HepG2 (cell line): ENCODE measurements at regions not wholly inside any gene's neighbourhood (a gene's known extent, or its start where the extent isn't known, plus 50 kb on each side); places are given as distances from the start of the nearest gene placed in this dataset.
A peak's percentile ranks its signal among the peaks of the same experiment; 100 is the strongest.

Source experiments
- AGO1 ChIP-seq: fragments of 200-400 bp; formaldehyde crosslinking; IDR thresholded peaks from 2 replicates; pipeline ENCODE4 v1.6.1; 2017; ENCODE audit warnings: mild to moderate bottlenecking, low read depth, low read length, moderate library complexity; ENCODE audit not compliant: poor library complexity, severe bottlenecking
- ATF1 ChIP-seq: IDR thresholded peaks from 2 replicates; pipeline ENCODE4 v1.6.1; 2016; ENCODE audit warnings: mild to moderate bottlenecking, control low read depth
- ATRX ChIP-seq: sonication (generic); formaldehyde crosslinking; IDR thresholded peaks from 2 replicates; pipeline ENCODE4 v1.4.0; 2020; ENCODE audit warnings: missing genetic modification reagents, borderline replicate concordance
- KAT2B ChIP-seq: fragments of 150-350 bp; IDR thresholded peaks from 2 replicates; pipeline ENCODE4 v1.6.1; 2014; ENCODE audit warnings: low read depth, low read length, borderline replicate concordance
- KDM2A ChIP-seq: sonication (generic); formaldehyde crosslinking; IDR thresholded peaks from 2 replicates; pipeline ENCODE4 v1.4.0; 2020; ENCODE audit warnings: low read depth, missing genetic modification reagents, borderline replicate concordance
- KLF9 ChIP-seq: IDR thresholded peaks from 2 replicates; pipeline ENCODE4 v1.6.1; 2016; ENCODE audit warnings: low read depth
- MBNL3 ChIP-seq: fragments of 250-450 bp; sonication (Bioruptor Pico); conservative IDR thresholded peaks from 2 replicates; pipeline ENCODE4 v1.8.0; 2022; ENCODE audit warnings: mild to moderate bottlenecking, inconsistent platforms
- MED13 ChIP-seq: sonication (generic); formaldehyde crosslinking; IDR thresholded peaks from 2 replicates; pipeline ENCODE4 v1.5.0; 2020; ENCODE audit warnings: missing genetic modification reagents
- MEIS1 ChIP-seq: sonication (generic); formaldehyde crosslinking; IDR thresholded peaks from 2 replicates; pipeline ENCODE4 v1.9.0; 2021; ENCODE audit warnings: mild to moderate bottlenecking, missing genetic modification reagents, moderate library complexity, borderline replicate concordance
- NFE2L1 ChIP-seq: sonication (generic); formaldehyde crosslinking; IDR thresholded peaks from 2 replicates; pipeline ENCODE4 v1.4.0; 2020; ENCODE audit warnings: missing genetic modification reagents, mild to moderate bottlenecking, borderline replicate concordance
- THYN1 ChIP-seq: sonication (generic); formaldehyde crosslinking; IDR thresholded peaks from 2 replicates; pipeline ENCODE4 v1.8.1; 2023; ENCODE audit warnings: low read depth, mild to moderate bottlenecking, moderate library complexity, missing genetic modification reagents, borderline replicate concordance
- TOPORS ChIP-seq: sonication (generic); formaldehyde crosslinking; IDR thresholded peaks from 2 replicates; pipeline ENCODE4 v1.8.0; 2023; ENCODE audit warnings: mild to moderate bottlenecking, missing genetic modification reagents
- YEATS2 ChIP-seq: sonication (generic); formaldehyde crosslinking; IDR thresholded peaks from 2 replicates; pipeline ENCODE4 v1.4.0; 2020; ENCODE audit warnings: missing genetic modification reagents, borderline replicate concordance
- ZNF138 ChIP-seq: sonication (generic); formaldehyde crosslinking; IDR thresholded peaks from 2 replicates; pipeline ENCODE4 v1.5.0; 2020; ENCODE audit warnings: mild to moderate bottlenecking, low read depth, missing genetic modification reagents
- ZNF225 ChIP-seq: sonication (generic); formaldehyde crosslinking; IDR thresholded peaks from 2 replicates; pipeline ENCODE4 v1.4.0; 2020; ENCODE audit warnings: mild to moderate bottlenecking, missing genetic modification reagents
- ZNF331 ChIP-seq: sonication (generic); formaldehyde crosslinking; IDR thresholded peaks from 2 replicates; pipeline ENCODE4 v1.4.0; 2020; ENCODE audit warnings: missing genetic modification reagents
- ZNF337 ChIP-seq: sonication (generic); formaldehyde crosslinking; IDR thresholded peaks from 2 replicates; pipeline ENCODE4 v1.5.1; 2020; ENCODE audit warnings: missing genetic modification reagents, low read depth, mild to moderate bottlenecking, borderline replicate concordance
- ZNF772 ChIP-seq: sonication (generic); formaldehyde crosslinking; IDR thresholded peaks from 2 replicates; pipeline ENCODE4 v1.5.0; 2020; ENCODE audit warnings: mild to moderate bottlenecking, missing genetic modification reagents
- TF ChIP-seq, protein P1 (sequence below): IDR thresholded peaks from 2 replicates; pipeline ENCODE4 v1.6.1; 2016; ENCODE audit warnings: low read depth
- TF ChIP-seq, protein P2 (sequence below): sonication (generic); formaldehyde crosslinking; IDR thresholded peaks from 2 replicates; pipeline ENCODE4 v1.8.1; 2023; ENCODE audit warnings: mild to moderate bottlenecking, missing genetic modification reagents, borderline replicate concordance
- TF ChIP-seq, protein P3 (sequence below): IDR thresholded peaks from 2 replicates; pipeline ENCODE4 v1.6.1; 2016; ENCODE audit warnings: mild to moderate bottlenecking
- TF ChIP-seq, protein P4 (sequence below): sonication (generic); formaldehyde crosslinking; IDR thresholded peaks from 2 replicates; pipeline ENCODE4 v1.4.0; 2020; ENCODE audit warnings: missing genetic modification reagents
- TF ChIP-seq, protein P5 (sequence below): sonication (generic); formaldehyde crosslinking; IDR thresholded peaks from 2 replicates; pipeline ENCODE4 v1.9.0; 2021; ENCODE audit warnings: missing genetic modification reagents, borderline replicate concordance
- TF ChIP-seq, protein P6 (sequence below): sonication (generic); formaldehyde crosslinking; IDR thresholded peaks from 2 replicates; pipeline ENCODE4 v1.8.1; 2023; ENCODE audit warnings: missing genetic modification reagents, mild to moderate bottlenecking, borderline replicate concordance

DNA sequence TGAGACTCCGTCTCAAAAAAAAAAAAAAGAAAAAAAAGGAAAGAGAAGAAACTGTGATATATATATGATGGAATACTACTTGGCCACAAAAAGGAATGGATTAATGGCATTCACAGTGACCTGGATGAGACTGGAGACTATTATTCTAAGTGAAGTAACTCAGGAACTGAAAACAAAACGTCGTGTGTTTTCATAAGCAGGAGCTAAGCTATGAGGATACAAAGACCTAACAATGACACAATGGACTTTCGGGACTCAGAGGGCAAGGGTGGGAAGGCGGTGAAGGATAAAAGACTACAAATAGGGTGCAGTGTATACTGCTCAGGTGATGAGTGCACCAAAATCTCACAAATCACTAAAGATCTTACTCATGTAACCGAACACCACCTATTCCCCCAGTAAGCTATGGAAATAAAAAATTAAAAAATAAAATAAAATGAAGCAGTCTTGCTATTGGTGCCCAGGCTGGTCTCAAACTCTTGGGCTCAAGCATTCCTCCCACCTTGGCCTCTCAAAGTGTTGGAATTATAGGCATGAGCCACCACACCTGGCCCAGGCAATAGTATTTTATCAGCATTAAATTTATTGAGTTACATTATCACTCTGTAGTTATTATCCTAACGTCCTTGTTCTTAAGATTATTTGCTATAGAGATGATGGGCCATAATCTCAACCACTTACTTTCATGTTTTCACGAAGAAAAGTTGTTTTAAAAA lies 71.5 kb upstream of the GPBP1 start (continued):
- no peak for TF ChIP-seq ZNF337 (CRISPR knock-in tag)
- TF ChIP-seq KLF9 (CRISPR knock-in tag), result no peak
- no peak for TF ChIP-seq ZNF772 (CRISPR knock-in tag)
- TF ChIP-seq TOPORS, result no peak
- TF ChIP-seq, protein P1, sequence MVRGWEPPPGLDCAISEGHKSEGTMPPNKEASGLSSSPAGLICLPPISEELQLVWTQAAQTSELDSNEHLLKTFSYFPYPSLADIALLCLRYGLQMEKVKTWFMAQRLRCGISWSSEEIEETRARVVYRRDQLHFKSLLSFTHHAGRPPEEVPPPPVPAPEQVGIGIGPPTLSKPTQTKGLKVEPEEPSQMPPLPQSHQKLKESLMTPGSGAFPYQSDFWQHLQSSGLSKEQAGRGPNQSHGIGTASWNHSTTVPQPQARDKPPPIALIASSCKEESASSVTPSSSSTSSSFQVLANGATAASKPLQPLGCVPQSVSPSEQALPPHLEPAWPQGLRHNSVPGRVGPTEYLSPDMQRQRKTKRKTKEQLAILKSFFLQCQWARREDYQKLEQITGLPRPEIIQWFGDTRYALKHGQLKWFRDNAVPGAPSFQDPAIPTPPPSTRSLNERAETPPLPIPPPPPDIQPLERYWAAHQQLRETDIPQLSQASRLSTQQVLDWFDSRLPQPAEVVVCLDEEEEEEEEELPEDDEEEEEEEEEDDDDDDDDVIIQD (CRISPR knock-in tag), result peak; percentile 72; the same call in 1 of the 2 replicates
- TF ChIP-seq, protein P2, sequence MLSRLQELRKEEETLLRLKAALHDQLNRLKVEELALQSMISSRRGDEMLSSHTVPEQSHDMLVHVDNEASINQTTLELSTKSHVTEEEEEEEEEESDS (CRISPR knock-in tag), result no peak
- no peak for TF ChIP-seq ATRX (CRISPR knock-in tag)
- no peak for TF ChIP-seq ATF1 (CRISPR knock-in tag)
- no peak for TF ChIP-seq ZNF225
- TF ChIP-seq, protein P3, sequence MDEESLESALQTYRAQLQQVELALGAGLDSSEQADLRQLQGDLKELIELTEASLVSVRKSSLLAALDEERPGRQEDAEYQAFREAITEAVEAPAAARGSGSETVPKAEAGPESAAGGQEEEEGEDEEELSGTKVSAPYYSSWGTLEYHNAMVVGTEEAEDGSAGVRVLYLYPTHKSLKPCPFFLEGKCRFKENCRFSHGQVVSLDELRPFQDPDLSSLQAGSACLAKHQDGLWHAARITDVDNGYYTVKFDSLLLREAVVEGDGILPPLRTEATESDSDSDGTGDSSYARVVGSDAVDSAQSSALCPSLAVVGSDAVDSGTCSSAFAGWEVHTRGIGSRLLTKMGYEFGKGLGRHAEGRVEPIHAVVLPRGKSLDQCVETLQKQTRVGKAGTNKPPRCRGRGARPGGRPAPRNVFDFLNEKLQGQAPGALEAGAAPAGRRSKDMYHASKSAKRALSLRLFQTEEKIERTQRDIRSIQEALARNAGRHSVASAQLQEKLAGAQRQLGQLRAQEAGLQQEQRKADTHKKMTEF (CRISPR knock-in tag), result peak; percentile 13; the same call in 1 of the 2 replicates
- no peak for TF ChIP-seq KDM2A
- TF ChIP-seq YEATS2 (CRISPR knock-in tag), result no peak
- no peak for TF ChIP-seq AGO1
- TF ChIP-seq MED13 (CRISPR knock-in tag), result no peak
- no peak for TF ChIP-seq THYN1 (CRISPR knock-in tag)
- no peak for TF ChIP-seq NFE2L1 (CRISPR knock-in tag)
- TF ChIP-seq MBNL3, result no peak
- TF ChIP-seq, protein P4, sequence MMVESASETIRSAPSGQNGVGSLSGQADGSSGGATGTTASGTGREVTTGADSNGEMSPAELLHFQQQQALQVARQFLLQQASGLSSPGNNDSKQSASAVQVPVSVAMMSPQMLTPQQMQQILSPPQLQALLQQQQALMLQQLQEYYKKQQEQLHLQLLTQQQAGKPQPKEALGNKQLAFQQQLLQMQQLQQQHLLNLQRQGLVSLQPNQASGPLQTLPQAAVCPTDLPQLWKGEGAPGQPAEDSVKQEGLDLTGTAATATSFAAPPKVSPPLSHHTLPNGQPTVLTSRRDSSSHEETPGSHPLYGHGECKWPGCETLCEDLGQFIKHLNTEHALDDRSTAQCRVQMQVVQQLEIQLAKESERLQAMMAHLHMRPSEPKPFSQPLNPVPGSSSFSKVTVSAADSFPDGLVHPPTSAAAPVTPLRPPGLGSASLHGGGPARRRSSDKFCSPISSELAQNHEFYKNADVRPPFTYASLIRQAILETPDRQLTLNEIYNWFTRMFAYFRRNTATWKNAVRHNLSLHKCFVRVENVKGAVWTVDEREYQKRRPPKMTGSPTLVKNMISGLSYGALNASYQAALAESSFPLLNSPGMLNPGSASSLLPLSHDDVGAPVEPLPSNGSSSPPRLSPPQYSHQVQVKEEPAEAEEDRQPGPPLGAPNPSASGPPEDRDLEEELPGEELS (CRISPR knock-in tag), result peak; percentile 78
- TF ChIP-seq, protein P5, sequence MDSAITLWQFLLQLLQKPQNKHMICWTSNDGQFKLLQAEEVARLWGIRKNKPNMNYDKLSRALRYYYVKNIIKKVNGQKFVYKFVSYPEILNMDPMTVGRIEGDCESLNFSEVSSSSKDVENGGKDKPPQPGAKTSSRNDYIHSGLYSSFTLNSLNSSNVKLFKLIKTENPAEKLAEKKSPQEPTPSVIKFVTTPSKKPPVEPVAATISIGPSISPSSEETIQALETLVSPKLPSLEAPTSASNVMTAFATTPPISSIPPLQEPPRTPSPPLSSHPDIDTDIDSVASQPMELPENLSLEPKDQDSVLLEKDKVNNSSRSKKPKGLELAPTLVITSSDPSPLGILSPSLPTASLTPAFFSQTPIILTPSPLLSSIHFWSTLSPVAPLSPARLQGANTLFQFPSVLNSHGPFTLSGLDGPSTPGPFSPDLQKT, result no peak
- TF ChIP-seq ZNF331 (CRISPR knock-in tag), result 0 out of 2 replicates have a peak, but pooled peaks have one; percentile 7
- TF ChIP-seq ZNF138 (CRISPR knock-in tag), result no peak
- no peak for TF ChIP-seq KAT2B
- TF ChIP-seq, protein P6, sequence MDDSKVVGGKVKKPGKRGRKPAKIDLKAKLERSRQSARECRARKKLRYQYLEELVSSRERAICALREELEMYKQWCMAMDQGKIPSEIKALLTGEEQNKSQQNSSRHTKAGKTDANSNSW, result no peak
- TF ChIP-seq MEIS1 (CRISPR knock-in tag), result no peak
